K562 (cell line): ENCODE measurements at regions not wholly inside any gene's neighbourhood (a gene's known extent, or its start where the extent isn't known, plus 50 kb on each side); places are given as distances from the start of the nearest gene placed in this dataset.

Source experiments
- ATAC-seq: fragments of 200-7000 bp; cut with Tn5 transposase; 3 replicates; pipeline ENCODE4 v1.9.1; 2020; ENCODE audit warnings: moderate library complexity
- BruUV-seq: library from RNA; stranded (reverse); fragments of 400-500 nt; replicated peaks from 2 replicates; lab custom pipeline; 2021; lab: Mats Ljungman, UMichigan
- CTCF ChIA-PET: fragments of 300-600 bp; formaldehyde crosslinking; extraction: SDS; loops from one replicate; lab custom pipeline; 2021; ENCODE audit warnings: low intra/inter-chr PET ratio; lab: Yijun Ruan, JAX
- POLR2A ChIA-PET: fragments of 300-600, 350-650 bp; sonication (Branson Sonifier 250); formaldehyde crosslinking; extraction: SDS; loops from one replicate; lab custom pipeline; 2021; ENCODE audit warnings: antibody characterized with exemption, inconsistent platforms; lab: Yijun Ruan, JAX
- DNase-seq, 4 experiments: peaks; one replicate each; pipeline versions ENCODE4 v3.0.0 to v3.0.0-alpha.2; 2011 to 2018; ENCODE audit warnings: low spot score in 3 of 4, mixed read lengths in 3 of 4; ENCODE audit errors: extremely low read depth in 1 of 4
- FAIRE-seq: peaks from 2 replicates; lab custom pipeline; 2011; peaks lifted over from hg19 to GRCh38; lab: Jason Lieb, UNC
- H2AFZ ChIP-seq: 2 replicates; pipeline ENCODE4 v1.6.0; 2011; ENCODE audit warnings: low read depth, low read length, control low read depth, inconsistent platforms
- H3K27ac ChIP-seq: fragments of 200-600 bp; 3 replicates; pipeline ENCODE4 v1.8.0; 2011; ENCODE audit warnings: low read depth, mild to moderate bottlenecking, control low read depth, inconsistent platforms, low read length, moderate library complexity, mixed read lengths; ENCODE audit errors: extremely low read depth
- H3K27me3 ChIP-seq, 2 experiments: fragments of 300-600 bp in 1 of 2; 2 replicates in 1 of 2; 3 replicates in 1 of 2; pipeline versions ENCODE4 v1.6.0 to v1.8.0; 2011; ENCODE audit warnings: inconsistent platforms in 2 of 2, low read length in 2 of 2, mild to moderate bottlenecking in 1 of 2, mixed read lengths in 1 of 2, moderate library complexity in 1 of 2; ENCODE audit not compliant: control insufficient read depth in 2 of 2, insufficient read depth in 2 of 2
- H3K36me3 ChIP-seq: fragments of 300-600 bp; 3 replicates; pipeline ENCODE4 v1.8.0; 2011; ENCODE audit warnings: mild to moderate bottlenecking, low read length, inconsistent platforms; ENCODE audit not compliant: control insufficient read depth, insufficient read depth
- H3K4me1 ChIP-seq, 2 experiments: fragments of 200-600 bp in 1 of 2; replicated peaks in 1 of 2; 2 replicates in 1 of 2; 3 replicates in 1 of 2; pipeline versions ENCODE4 v1.5.1 to v1.8.0; 2011; ENCODE audit warnings: inconsistent platforms in 2 of 2, low read length in 2 of 2, mild to moderate bottlenecking in 1 of 2, mixed read lengths in 1 of 2, moderate library complexity in 1 of 2; ENCODE audit not compliant: control insufficient read depth in 2 of 2, insufficient read depth in 2 of 2
- H3K4me2 ChIP-seq: 2 replicates; pipeline ENCODE4 v1.6.1; 2011; ENCODE audit warnings: low read length, control low read depth, inconsistent platforms, mixed read lengths; ENCODE audit not compliant: insufficient read depth
- H3K4me3 ChIP-seq: fragments of 200-600 bp; sonication (generic), shearing (Covaris generic); 2 replicates; pipeline ENCODE4 v1.5.1; 2016; ENCODE audit warnings: control low read depth, inconsistent platforms
- H3K79me2 ChIP-seq: fragments of 200-600 bp; 3 replicates; pipeline ENCODE4 v1.8.0; 2011; ENCODE audit warnings: low read length, inconsistent platforms; ENCODE audit not compliant: control insufficient read depth, insufficient read depth
- H3K9ac ChIP-seq, 2 experiments: 2 replicates each; pipeline versions ENCODE4 v1.6.0 to v1.6.1; 2011; ENCODE audit warnings: low read depth in 2 of 2, low read length in 2 of 2, control low read depth in 1 of 2, inconsistent platforms in 1 of 2, mild to moderate bottlenecking in 1 of 2, mixed read lengths in 1 of 2; ENCODE audit not compliant: insufficient read depth in 1 of 2
- H3K9me1 ChIP-seq: one replicate; pipeline ENCODE4 v1.6.0; 2011; ENCODE audit warnings: inconsistent platforms, mild to moderate bottlenecking, low read length, moderate library complexity; ENCODE audit not compliant: control insufficient read depth, insufficient read depth
- H3K9me3 ChIP-seq: replicated peaks from 2 replicates; pipeline ENCODE4 v1.5.1; 2011; ENCODE audit warnings: low read depth, low read length, inconsistent platforms; ENCODE audit not compliant: control insufficient read depth, insufficient read depth
- H4K20me1 ChIP-seq: replicated peaks from 2 replicates; pipeline ENCODE4 v1.6.1; 2011; ENCODE audit warnings: low read length, inconsistent platforms, mixed read lengths; ENCODE audit not compliant: control insufficient read depth, insufficient read depth
- CAMTA2 ChIP-seq: fragments of 250-450 bp; sonication (Bioruptor Pico); conservative IDR thresholded peaks from 2 replicates; pipeline ENCODE4 v1.5.1; 2022
- POLR3A ChIP-seq: IDR thresholded peaks from 2 replicates; pipeline ENCODE4 v1.6.1; 2011; ENCODE audit warnings: borderline replicate concordance, mild to moderate bottlenecking, moderate library complexity; ENCODE audit not compliant: insufficient read length, insufficient read depth; ENCODE audit errors: extremely low read depth
- RBM22 ChIP-seq: fragments of 200-400 bp; formaldehyde crosslinking; IDR thresholded peaks from 2 replicates; pipeline ENCODE4 v1.6.1; 2018; ENCODE audit warnings: low read length, low read depth; ENCODE audit not compliant: poor library complexity, severe bottlenecking
- YY1 ChIP-seq, 3 experiments: IDR thresholded peaks; 2 replicates each; pipeline ENCODE4 v1.6.1; 2011; ENCODE audit warnings: low read length in 2 of 3, mild to moderate bottlenecking in 2 of 3, moderate library complexity in 2 of 3, borderline replicate concordance in 1 of 3, control low read depth in 1 of 3, low read depth in 1 of 3; ENCODE audit not compliant: insufficient read depth in 3 of 3, insufficient replicate concordance in 2 of 3, control insufficient read depth in 1 of 3, insufficient read length in 1 of 3; ENCODE audit errors: extremely low read depth in 1 of 3
- ZNF780A ChIP-seq: fragments of 250-450 bp; sonication (Bioruptor Pico); IDR thresholded peaks from 2 replicates; pipeline ENCODE4 v1.5.0; 2021; ENCODE audit warnings: mild to moderate bottlenecking
- WGBS: fragments of 100-300 bp; shearing (Covaris generic); methylation state at CpG from one replicate; pipeline ENCODE4 v1.1.6; 2016; ENCODE audit warnings: low coverage, mixed read lengths; ENCODE audit not compliant: insufficient coverage; ENCODE audit errors: missing lambda C conversion rate; 5-methylcytosine and 5-hydroxymethylcytosine counted together
- in situ Hi-C: fragments of 300-500 bp; cut with MboI; formaldehyde crosslinking; loops from 4 replicates; pipeline ENCODE4 v1.15.0; 2018; ENCODE audit warnings: inconsistent platforms, mixed read lengths
- intact Hi-C: fragments of 100-400 bp; cut with micrococcal nuclease; formaldehyde crosslinking; loops from 2 replicates; pipeline ENCODE4 v1.14.2; 2022
- TF ChIP-seq, protein P1 (sequence below): conservative IDR thresholded peaks from 2 replicates; pipeline ENCODE4 v1.6.1; 2011; ENCODE audit warnings: low read depth, mild to moderate bottlenecking, low read length; ENCODE audit not compliant: control insufficient read depth
- TF ChIP-seq, protein P2 (sequence below): fragments of 150-350 bp; IDR thresholded peaks from 2 replicates; pipeline ENCODE4 v1.6.1; 2014; ENCODE audit warnings: low read depth, mild to moderate bottlenecking, low read length, borderline replicate concordance

DNA sequence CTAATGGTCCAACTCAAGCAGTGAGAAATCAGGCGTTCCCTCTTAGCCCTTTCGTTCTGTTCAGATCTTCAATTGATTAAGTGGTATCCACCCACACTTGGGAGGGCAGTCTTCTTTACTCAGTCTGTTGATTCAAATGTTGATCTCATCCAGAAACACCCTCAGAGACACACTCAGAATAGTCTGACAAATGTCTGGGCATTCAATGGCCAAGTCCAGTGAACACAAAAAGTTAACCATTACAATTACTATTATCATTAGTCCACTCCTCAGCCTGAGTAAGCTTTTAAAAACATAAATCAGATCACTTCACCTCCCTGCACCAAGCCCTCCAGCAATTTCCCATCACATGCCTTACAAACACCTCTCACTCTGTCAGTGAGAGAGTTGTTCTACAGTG lies 423.2 kb downstream of the RFPL4B start:
- ATAC-seq (no peak), FAIRE-seq (no peak), DNase-seq (no peak)
- Histone ChIP-seq H3K27me3 (no peaks in the 10 kb centered on the region), H3K4me2 (no peak overlapping the region), H3K36me3 (no peaks in the 10 kb centered on the region), H3K79me2 (no peaks in the 10 kb centered on the region), H3K9me3 (no peaks in the 10 kb centered on the region), H3K9me1 (no peaks in the 10 kb centered on the region), H3K9ac (no peak overlapping the region), H3K4me3 (no peak overlapping the region), H3K27ac (no peak overlapping the region), H2AFZ (no peak overlapping the region), H3K4me1 (no peaks in the 10 kb centered on the region)
- intact Hi-C loops: no loop called here
- 4% methylated on average over 2 of the region's 2 CpGs for WGBS
- in situ Hi-C loops: no loop called here
- ChIA-PET POLR2A (no interaction called here), CTCF (no interaction called here)
- no peak for TF ChIP-seq ZNF780A (CRISPR knock-in tag)
- TF ChIP-seq CAMTA2 (CRISPR knock-in tag): no peak
- TF ChIP-seq, protein P1, sequence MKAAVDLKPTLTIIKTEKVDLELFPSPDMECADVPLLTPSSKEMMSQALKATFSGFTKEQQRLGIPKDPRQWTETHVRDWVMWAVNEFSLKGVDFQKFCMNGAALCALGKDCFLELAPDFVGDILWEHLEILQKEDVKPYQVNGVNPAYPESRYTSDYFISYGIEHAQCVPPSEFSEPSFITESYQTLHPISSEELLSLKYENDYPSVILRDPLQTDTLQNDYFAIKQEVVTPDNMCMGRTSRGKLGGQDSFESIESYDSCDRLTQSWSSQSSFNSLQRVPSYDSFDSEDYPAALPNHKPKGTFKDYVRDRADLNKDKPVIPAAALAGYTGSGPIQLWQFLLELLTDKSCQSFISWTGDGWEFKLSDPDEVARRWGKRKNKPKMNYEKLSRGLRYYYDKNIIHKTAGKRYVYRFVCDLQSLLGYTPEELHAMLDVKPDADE: no peak
- no peak for TF ChIP-seq POLR3A
- TF ChIP-seq RBM22: no peak
- no peak for TF ChIP-seq YY1 (IDR thresholded peaks at IDR 0.05; ENCODE audit: borderline replicate concordance in 1 of 3, control insufficient read depth in 1 of 3, extremely low read depth in 1 of 3, insufficient read depth in 3 of 3, insufficient read length in 1 of 3, insufficient replicate concordance in 2 of 3, low read depth in 1 of 3, low read length in 2 of 3)
- TF ChIP-seq, protein P2, sequence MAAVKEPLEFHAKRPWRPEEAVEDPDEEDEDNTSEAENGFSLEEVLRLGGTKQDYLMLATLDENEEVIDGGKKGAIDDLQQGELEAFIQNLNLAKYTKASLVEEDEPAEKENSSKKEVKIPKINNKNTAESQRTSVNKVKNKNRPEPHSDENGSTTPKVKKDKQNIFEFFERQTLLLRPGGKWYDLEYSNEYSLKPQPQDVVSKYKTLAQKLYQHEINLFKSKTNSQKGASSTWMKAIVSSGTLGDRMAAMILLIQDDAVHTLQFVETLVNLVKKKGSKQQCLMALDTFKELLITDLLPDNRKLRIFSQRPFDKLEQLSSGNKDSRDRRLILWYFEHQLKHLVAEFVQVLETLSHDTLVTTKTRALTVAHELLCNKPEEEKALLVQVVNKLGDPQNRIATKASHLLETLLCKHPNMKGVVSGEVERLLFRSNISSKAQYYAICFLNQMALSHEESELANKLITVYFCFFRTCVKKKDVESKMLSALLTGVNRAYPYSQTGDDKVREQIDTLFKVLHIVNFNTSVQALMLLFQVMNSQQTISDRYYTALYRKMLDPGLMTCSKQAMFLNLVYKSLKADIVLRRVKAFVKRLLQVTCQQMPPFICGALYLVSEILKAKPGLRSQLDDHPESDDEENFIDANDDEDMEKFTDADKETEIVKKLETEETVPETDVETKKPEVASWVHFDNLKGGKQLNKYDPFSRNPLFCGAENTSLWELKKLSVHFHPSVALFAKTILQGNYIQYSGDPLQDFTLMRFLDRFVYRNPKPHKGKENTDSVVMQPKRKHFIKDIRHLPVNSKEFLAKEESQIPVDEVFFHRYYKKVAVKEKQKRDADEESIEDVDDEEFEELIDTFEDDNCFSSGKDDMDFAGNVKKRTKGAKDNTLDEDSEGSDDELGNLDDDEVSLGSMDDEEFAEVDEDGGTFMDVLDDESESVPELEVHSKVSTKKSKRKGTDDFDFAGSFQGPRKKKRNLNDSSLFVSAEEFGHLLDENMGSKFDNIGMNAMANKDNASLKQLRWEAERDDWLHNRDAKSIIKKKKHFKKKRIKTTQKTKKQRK: no peak
- TF ChIP-seq, all 486 proteins: peak for 0
- BruUV-seq: no TSS peak
- H4K20me1 ChIP-seq: no peaks in the 10 kb centered on the region
